ENCODE measurements at regions not wholly inside any gene's neighbourhood (a gene's known extent, or its start where the extent isn't known, plus 50 kb on each side); places are given as distances from the start of the nearest gene placed in this dataset.

DNA sequence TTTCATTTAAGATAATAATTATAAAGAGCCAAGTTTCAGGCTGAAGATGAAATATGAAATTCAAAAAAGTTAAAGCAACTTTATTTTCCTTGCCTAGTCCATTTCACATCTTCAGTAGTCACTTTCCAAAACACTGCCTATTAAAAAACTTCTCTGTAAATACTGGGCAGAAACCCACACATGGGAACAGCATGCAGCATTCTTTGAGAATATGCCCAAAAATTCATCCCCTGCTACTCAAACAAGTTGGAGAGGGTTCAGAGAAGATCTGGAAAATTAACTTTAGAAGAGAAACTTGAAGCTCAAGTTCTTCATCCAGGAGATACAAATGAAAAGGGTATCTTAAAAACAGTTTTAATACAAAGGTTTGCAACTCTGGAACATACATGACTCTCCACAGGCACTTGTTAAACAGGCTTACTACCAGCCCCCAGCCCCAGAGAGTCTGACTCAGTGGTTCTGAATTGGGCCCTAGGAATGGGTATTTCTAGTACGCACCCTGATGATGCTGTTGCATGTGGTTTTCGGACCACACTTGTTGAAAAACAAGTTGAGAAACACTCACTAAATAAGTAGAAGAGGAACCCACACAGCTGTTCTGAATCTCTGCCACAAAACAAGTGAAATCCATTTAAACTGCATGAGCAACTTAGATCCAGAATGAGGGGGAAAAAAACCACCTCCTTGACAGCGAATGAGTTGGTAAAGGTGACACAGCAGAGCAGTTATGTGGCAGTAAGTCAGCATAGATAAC lies 329.1 kb downstream of the SATB2 start (continued):
- no peak for TF ChIP-seq PHF8 (IDR thresholded peaks at IDR 0.05; ENCODE audit: borderline replicate concordance, low read length)

DNA sequence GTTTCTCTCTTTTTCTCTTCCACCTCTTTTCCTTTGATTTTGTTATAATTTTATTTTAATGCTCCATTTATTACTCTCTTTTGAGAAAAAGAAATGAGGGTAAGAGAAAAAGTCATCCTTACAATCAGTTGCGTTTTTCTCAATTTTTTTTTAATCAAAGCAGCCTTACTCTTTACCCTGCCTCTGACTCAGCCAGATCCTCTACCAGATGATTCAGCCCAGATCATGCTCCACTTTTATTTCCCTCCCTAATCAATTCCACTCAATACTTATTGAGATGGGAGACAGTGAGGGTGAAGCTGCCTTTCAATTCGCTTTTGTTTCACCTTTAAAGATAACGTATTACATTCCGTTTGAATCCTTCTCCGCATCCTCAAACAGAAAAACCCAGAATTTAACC lies 337.9 kb downstream of the SATB2 start:
- no TSS peak for BruUV-seq (replicated peaks)
- FAIRE-seq = no peak
- ATAC-seq = no peak

More for the DNA sequence above, 337.9 kb downstream of the SATB2 start:
- Histone ChIP-seq H3K9me1 (ENCODE audit: control insufficient read depth, insufficient read depth, low read length) (no peaks in the 10 kb centered on the region), H3K4me1 (replicated peaks in 1 of 2; ENCODE audit: control insufficient read depth in 2 of 2, insufficient read depth in 2 of 2, low read length in 2 of 2) (no peaks in the 10 kb centered on the region), H3K27me3 (ENCODE audit: control insufficient read depth in 2 of 2, insufficient read depth in 2 of 2, low read length in 2 of 2) (no peaks in the 10 kb centered on the region), H2AFZ (ENCODE audit: low read depth, low read length) (no peak overlapping the region), H3K36me3 (ENCODE audit: control insufficient read depth, insufficient read depth, low read length) (no peaks in the 10 kb centered on the region), H3K9me3 (replicated peaks; ENCODE audit: control insufficient read depth, insufficient read depth, low read depth, low read length) (no peaks in the 10 kb centered on the region), H3K27ac (ENCODE audit: extremely low read depth, low read depth, low read length) (no peak overlapping the region), H3K4me3 (no peak overlapping the region), H3K9ac (ENCODE audit: insufficient read depth in 1 of 2, low read depth in 2 of 2, low read length in 2 of 2) (no peak overlapping the region), H3K4me2 (ENCODE audit: insufficient read depth, low read length) (no peak overlapping the region), H4K20me1 (replicated peaks; ENCODE audit: control insufficient read depth, insufficient read depth, low read length) (no peaks in the 10 kb centered on the region), H3K79me2 (ENCODE audit: control insufficient read depth, insufficient read depth, low read length) (no peaks in the 10 kb centered on the region)
- in situ Hi-C loops (cut with MboI) (no loop called here), intact Hi-C loops (cut with micrococcal nuclease) (no loop called here)
- ChIA-PET CTCF (ENCODE audit: low intra/inter-chr PET ratio) (no interaction called here), POLR2A (no interaction called here)
- 0% methylated on average over 5 of the region's 5 CpGs for WGBS (ENCODE audit: insufficient coverage, low coverage, missing lambda C conversion rate)
- no peak for DNase-seq (ENCODE audit: extremely low read depth in 1 of 4, low spot score in 3 of 4)
- TF ChIP-seq, protein P1, sequence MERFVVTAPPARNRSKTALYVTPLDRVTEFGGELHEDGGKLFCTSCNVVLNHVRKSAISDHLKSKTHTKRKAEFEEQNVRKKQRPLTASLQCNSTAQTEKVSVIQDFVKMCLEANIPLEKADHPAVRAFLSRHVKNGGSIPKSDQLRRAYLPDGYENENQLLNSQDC (CRISPR knock-in tag; IDR thresholded peaks at IDR 0.05) = no peak
- TF ChIP-seq CXXC5 (CRISPR knock-in tag; IDR thresholded peaks at IDR 0.05) (no peak), TCF7 (IDR thresholded peaks at IDR 0.05; ENCODE audit: borderline replicate concordance) (no peak), BHLHE40 (IDR thresholded peaks at IDR 0.05; ENCODE audit: low read length) (no peak), KAT8 (IDR thresholded peaks at IDR 0.05; ENCODE audit: low read depth) (no peak), PHB2 (IDR thresholded peaks at IDR 0.05; ENCODE audit: low read depth) (no peak), ZNF77 (CRISPR knock-in tag; IDR thresholded peaks at IDR 0.05) (no peak)
- TF ChIP-seq, protein P2, sequence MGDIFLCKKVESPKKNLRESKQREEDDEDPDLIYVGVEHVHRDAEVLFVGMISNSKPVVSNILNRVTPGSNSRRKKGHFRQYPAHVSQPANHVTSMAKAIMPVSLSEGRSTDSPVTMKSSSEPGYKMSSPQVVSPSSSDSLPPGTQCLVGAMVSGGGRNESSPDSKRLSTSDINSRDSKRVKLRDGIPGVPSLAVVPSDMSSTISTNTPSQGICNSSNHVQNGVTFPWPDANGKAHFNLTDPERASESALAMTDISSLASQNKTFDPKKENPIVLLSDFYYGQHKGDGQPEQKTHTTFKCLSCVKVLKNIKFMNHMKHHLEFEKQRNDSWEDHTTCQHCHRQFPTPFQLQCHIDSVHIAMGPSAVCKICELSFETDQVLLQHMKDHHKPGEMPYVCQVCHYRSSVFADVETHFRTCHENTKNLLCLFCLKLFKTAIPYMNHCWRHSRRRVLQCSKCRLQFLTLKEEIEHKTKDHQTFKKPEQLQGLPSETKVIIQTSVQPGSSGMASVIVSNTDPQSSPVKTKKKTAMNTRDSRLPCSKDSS (IDR thresholded peaks at IDR 0.05; ENCODE audit: low read depth, partially characterized antibody) = no peak
